CD14-positive monocyte (primary cell): ENCODE measurements at regions not wholly inside any gene's neighbourhood (a gene's known extent, or its start where the extent isn't known, plus 50 kb on each side); places are given as distances from the start of the nearest gene placed in this dataset.

Source experiments
- DNase-seq, 3 donors: peaks; one replicate each; pipeline ENCODE4 v3.0.0-alpha.2; 2011 to 2022
- H2AFZ ChIP-seq: 2 replicates; pipeline ENCODE4 v1.6.0; 2012; ENCODE audit warnings: mild to moderate bottlenecking, low read depth, low read length, inconsistent platforms; ENCODE audit not compliant: insufficient read depth, poor library complexity, severe bottlenecking
- H3K27ac ChIP-seq, 2 donors: 1 replicate in 1 of 2; 2 replicates in 1 of 2; pipeline ENCODE4 v1.5.1; 2012 to 2013; ENCODE audit warnings: low read length in 2 of 2, control low read depth in 1 of 2, inconsistent platforms in 1 of 2, low read depth in 1 of 2, mild to moderate bottlenecking in 1 of 2
- H3K27me3 ChIP-seq, 2 donors: one replicate each; pipeline versions ENCODE4 v1.6.0 to v1.6.1; 2011 to 2013; ENCODE audit warnings: low read length in 2 of 2; ENCODE audit not compliant: control insufficient read depth in 2 of 2, insufficient read depth in 2 of 2
- H3K36me3 ChIP-seq, 2 donors: replicated peaks in 1 of 2; 1 replicate in 1 of 2; 2 replicates in 1 of 2; pipeline versions ENCODE4 v1.5.1 to v1.6.1; 2012 to 2013; ENCODE audit warnings: low read length in 2 of 2, control low read depth in 1 of 2, inconsistent platforms in 1 of 2, mild to moderate bottlenecking in 1 of 2; ENCODE audit not compliant: insufficient read depth in 2 of 2, control insufficient read depth in 1 of 2
- H3K4me1 ChIP-seq, 2 donors: 1 replicate in 1 of 2; 2 replicates in 1 of 2; pipeline versions ENCODE4 v1.5.1 to v1.6.1; 2012 to 2013; ENCODE audit warnings: low read length in 2 of 2, control low read depth in 1 of 2, inconsistent platforms in 1 of 2, mild to moderate bottlenecking in 1 of 2, moderate library complexity in 1 of 2; ENCODE audit not compliant: insufficient read depth in 2 of 2, control insufficient read depth in 1 of 2
- H3K4me2 ChIP-seq: replicated peaks from 2 replicates; pipeline ENCODE3; 2012; ENCODE audit warnings: low read length, moderate library complexity, mild to moderate bottlenecking; ENCODE audit not compliant: poor library complexity, severe bottlenecking; ENCODE audit errors: extremely low read depth
- H3K4me3 ChIP-seq, 3 experiments: fragments of 200-600 bp in 1 of 3; sonication (generic) in 1 of 3; replicated peaks in 1 of 3; 1 replicate in 2 of 3; 2 replicates in 1 of 3; pipeline ENCODE4 v1.5.1; 2011 to 2013; ENCODE audit warnings: low read length in 3 of 3, mild to moderate bottlenecking in 3 of 3, control low read depth in 2 of 3, low read depth in 2 of 3, inconsistent platforms in 1 of 3, moderate library complexity in 1 of 3
- H3K79me2 ChIP-seq: 2 replicates; pipeline ENCODE4 v1.6.0; 2012; ENCODE audit warnings: mild to moderate bottlenecking, control low read depth, inconsistent platforms, low read length, moderate library complexity; ENCODE audit not compliant: insufficient read depth
- H3K9ac ChIP-seq: 2 replicates; pipeline ENCODE4 v1.6.0; 2017; ENCODE audit warnings: low read length, mild to moderate bottlenecking; ENCODE audit not compliant: insufficient read depth, poor library complexity, severe bottlenecking
- H3K9me3 ChIP-seq, 2 donors: replicated peaks in 1 of 2; 1 replicate in 1 of 2; 2 replicates in 1 of 2; pipeline versions ENCODE4 v1.5.1 to v1.6.1; 2012 to 2013; ENCODE audit warnings: low read length in 2 of 2, control low read depth in 1 of 2; ENCODE audit not compliant: control insufficient read depth in 1 of 2, insufficient read depth in 1 of 2
- H4K20me1 ChIP-seq: 2 replicates; pipeline ENCODE4 v1.6.0; 2012; ENCODE audit warnings: mild to moderate bottlenecking, low read length, control low read depth, moderate library complexity; ENCODE audit not compliant: insufficient read depth
- H3K27ac Mint-ChIP-seq, 7 donors: one replicate each; pipeline ENCODE4 v1.8.0; 2020; ENCODE audit warnings: mild to moderate bottlenecking in 7 of 7, mixed read lengths in 7 of 7, moderate library complexity in 6 of 7, inconsistent platforms in 2 of 7
- H3K27me3 Mint-ChIP-seq, 3 donors: one replicate each; pipeline ENCODE4 v1.8.0; 2021 to 2022; ENCODE audit warnings: low read depth in 3 of 3, mild to moderate bottlenecking in 3 of 3, mixed read lengths in 3 of 3, moderate library complexity in 3 of 3, inconsistent platforms in 1 of 3
- H3K36me3 Mint-ChIP-seq, 2 donors: one replicate each; pipeline ENCODE4 v1.8.0; 2020; ENCODE audit warnings: mixed read lengths in 2 of 2, inconsistent platforms in 1 of 2, mild to moderate bottlenecking in 1 of 2
- H3K4me1 Mint-ChIP-seq: one replicate; pipeline ENCODE4 v1.8.0; 2020; ENCODE audit warnings: mild to moderate bottlenecking, mixed read lengths
- H3K4me3 Mint-ChIP-seq, 2 donors: one replicate each; pipeline ENCODE4 v1.8.0; 2020; ENCODE audit warnings: mild to moderate bottlenecking in 2 of 2, mixed read lengths in 2 of 2, moderate library complexity in 1 of 2
- H3K9me3 Mint-ChIP-seq, 7 donors: one replicate each; pipeline ENCODE4 v1.8.0; 2020 to 2022; ENCODE audit warnings: mixed read lengths in 7 of 7, mild to moderate bottlenecking in 6 of 7, moderate library complexity in 6 of 7, inconsistent platforms in 2 of 7
- CTCF ChIP-seq: fragments of 200-600 bp; IDR thresholded peaks from one replicate; pipeline ENCODE4 v1.8.0; 2022; ENCODE audit warnings: antibody characterized with exemption, mild to moderate bottlenecking
- WGBS: methylation state at CpG from one replicate; pipeline ENCODE4 v1.1.5; 2013; ENCODE audit warnings: missing lambda C conversion rate; ENCODE audit not compliant: insufficient coverage; 5-methylcytosine and 5-hydroxymethylcytosine counted together
- intact Hi-C, 2 donors: fragments of 100-400 bp; cut with micrococcal nuclease; formaldehyde crosslinking; loops; one replicate each; pipeline versions ENCODE4 v1.15.0 to v1.15.1; 2023

DNA sequence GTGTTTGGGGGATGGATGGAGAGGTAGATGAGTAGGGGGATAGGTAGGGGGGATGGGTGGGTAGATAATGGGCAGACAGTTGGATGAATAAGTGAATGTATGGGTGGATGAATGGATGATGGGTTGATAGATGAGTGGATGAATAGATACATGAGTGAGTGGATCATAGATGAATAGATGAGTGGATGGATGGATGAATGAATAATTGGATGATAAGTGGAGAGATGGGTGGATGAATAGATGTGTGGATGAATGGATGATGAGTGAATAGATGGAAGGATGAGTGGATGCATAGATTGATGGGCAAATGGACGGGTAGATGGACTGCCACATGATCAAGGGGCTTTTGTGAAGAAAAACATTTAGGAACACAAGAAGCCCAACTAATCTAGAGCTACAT lies 133.3 kb upstream of the F3 start:
- no peak for TF ChIP-seq CTCF
- Mint-ChIP-seq H3K36me3 (no peaks in the 10 kb centered on the region), H3K4me3 (no peak overlapping the region), H3K9me3 (peaks cover 0 to 4% (median 0%) of the 10 kb centered on the region in 7 donors), H3K27me3 (peaks cover 0 to 3% (median 0%) of the 10 kb centered on the region in 3 donors), H3K4me1 (peaks cover 21% of the 10 kb centered on the region), H3K27ac (no peak overlapping the region)
- Histone ChIP-seq H3K27ac (no peak overlapping the region), H4K20me1 (no peaks in the 10 kb centered on the region), H3K4me1 (peaks cover 7 to 11% of the 10 kb centered on the region in 2 donors), H3K4me2 (no peak overlapping the region), H3K9ac (no peak overlapping the region), H3K79me2 (no peaks in the 10 kb centered on the region), H3K36me3 (no peaks in the 10 kb centered on the region), H3K4me3 (no peak overlapping the region), H2AFZ (no peak overlapping the region), H3K9me3 (no peaks in the 10 kb centered on the region), H3K27me3 (no peaks in the 10 kb centered on the region)
- no CpG with 5 or more reads among the region's 1 CpG for WGBS
- DNase-seq: no peak
- intact Hi-C loops: loop anchor here in 1 of 2 donors (10.0 kb wide), 1 partner anchor 70 kb away; no protein-coding TSS in a partner anchor

GRCh38 chr1:94672934-94673333 lies 131.4 kb upstream of the F3 start:
- Histone ChIP-seq H2AFZ (no peak overlapping the region), H3K9me3 (no peaks in the 10 kb centered on the region), H3K79me2 (no peaks in the 10 kb centered on the region), H3K27ac (no peak overlapping the region), H3K4me1 (peaks cover 7 to 11% of the 10 kb centered on the region in 2 donors), H3K9ac (no peak overlapping the region), H3K36me3 (no peaks in the 10 kb centered on the region), H3K4me2 (no peak overlapping the region), H3K27me3 (no peaks in the 10 kb centered on the region), H3K4me3 (no peak overlapping the region), H4K20me1 (no peaks in the 10 kb centered on the region)
- no peak for DNase-seq
- Mint-ChIP-seq H3K4me1 (peaks cover 20% of the 10 kb centered on the region), H3K27ac (no peak overlapping the region), H3K9me3 (peaks cover 0 to 4% (median 1%) of the 10 kb centered on the region in 7 donors), H3K4me3 (no peak overlapping the region), H3K27me3 (peaks cover 0 to 2% (median 0%) of the 10 kb centered on the region in 3 donors), H3K36me3 (no peaks in the 10 kb centered on the region)
- WGBS: 100% methylated on average over 1 of the region's 6 CpGs
- intact Hi-C loops: loop anchor here in 1 of 2 donors (10.0 kb wide), 1 partner anchor 72 kb away; no protein-coding TSS in a partner anchor
- TF ChIP-seq CTCF: no peak
